PFSK-1 (cell line): ENCODE measurements at regions not wholly inside any gene's neighbourhood (a gene's known extent, or its start where the extent isn't known, plus 50 kb on each side); places are given as distances from the start of the nearest gene placed in this dataset.

ENCODE experiments used
- FOXP2 ChIP-seq: optimal IDR thresholded peaks from 2 replicates; pipeline ENCODE3; 2011; ENCODE audit warnings: borderline replicate concordance, control low read depth, inconsistent platforms; ENCODE audit not compliant: insufficient read depth; ENCODE audit errors: extremely low read length, extremely low read depth
- REST ChIP-seq, 2 experiments: IDR thresholded peaks; 2 replicates each; pipeline versions ENCODE4 v1.6.1 to v1.8.0; 2011 to 2012; ENCODE audit warnings: low read depth in 2 of 2, low read length in 2 of 2, control low read depth in 1 of 2, inconsistent platforms in 1 of 2, mild to moderate bottlenecking in 1 of 2, moderate library complexity in 1 of 2; ENCODE audit not compliant: insufficient read depth in 1 of 2

DNA sequence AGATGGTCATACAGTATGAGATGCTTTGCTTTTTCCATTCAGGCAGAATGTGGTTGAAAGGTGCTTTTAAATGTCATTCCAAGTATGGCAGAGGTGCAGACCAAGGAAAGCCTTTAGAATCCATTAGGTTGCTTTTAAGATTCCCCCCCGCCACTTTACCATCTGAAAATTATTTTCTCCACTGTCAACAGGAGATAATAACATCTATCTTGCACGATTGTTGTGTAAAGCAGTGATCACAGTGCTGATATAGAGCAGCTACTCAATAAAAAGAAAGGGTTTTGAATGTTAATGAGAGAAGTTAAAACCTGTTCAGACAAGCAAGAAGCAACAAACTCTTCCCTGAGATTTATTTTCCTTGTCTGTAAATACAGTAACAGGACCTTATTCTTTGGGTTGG lies 372.5 kb upstream of the GCFC2 start:
- TF ChIP-seq REST (IDR thresholded peaks at IDR 0.05; ENCODE audit: insufficient read depth in 1 of 2, low read depth in 2 of 2, low read length in 2 of 2) (no peak), FOXP2 (no peak)
